Glutamatergic neuron (in vitro differentiated cells): ENCODE measurements at regions not wholly inside any gene's neighbourhood (a gene's known extent, or its start where the extent isn't known, plus 50 kb on each side); places are given as distances from the start of the nearest gene placed in this dataset.
A peak's percentile ranks its signal among the peaks of the same experiment; 100 is the strongest.
"Not testable (repeated sequence)": the region's sequence is repeated elsewhere in the genome, so short reads cannot be mapped to it uniquely, and the experiment has no call there.

ENCODE experiments used
- DNase-seq: peaks from one replicate; pipeline ENCODE4 v3.0.0; 2022
- H3K27ac Mint-ChIP-seq: one replicate; pipeline ENCODE4 v1.8.0; 2020; ENCODE audit warnings: mild to moderate bottlenecking, mixed read lengths, inconsistent platforms; ENCODE audit not compliant: unreplicated experiment
- H3K27me3 Mint-ChIP-seq: one replicate; pipeline ENCODE4 v1.8.0; 2020; ENCODE audit warnings: mild to moderate bottlenecking, moderate library complexity, mixed read lengths, inconsistent platforms; ENCODE audit not compliant: unreplicated experiment
- H3K36me3 Mint-ChIP-seq: one replicate; pipeline ENCODE4 v1.8.0; 2020; ENCODE audit warnings: mild to moderate bottlenecking, mixed read lengths, inconsistent platforms; ENCODE audit not compliant: unreplicated experiment
- H3K4me1 Mint-ChIP-seq: one replicate; pipeline ENCODE4 v1.8.0; 2020; ENCODE audit warnings: mild to moderate bottlenecking, low read depth, mixed read lengths, inconsistent platforms; ENCODE audit not compliant: unreplicated experiment
- H3K4me3 Mint-ChIP-seq: one replicate; pipeline ENCODE4 v1.8.0; 2020; ENCODE audit warnings: mild to moderate bottlenecking, mixed read lengths, inconsistent platforms; ENCODE audit not compliant: unreplicated experiment
- H3K9me3 Mint-ChIP-seq: one replicate; pipeline ENCODE4 v1.8.0; 2020; ENCODE audit warnings: mild to moderate bottlenecking, moderate library complexity, mixed read lengths, inconsistent platforms; ENCODE audit not compliant: unreplicated experiment
- CTCF ChIP-seq: fragments of 200-600 bp; sonication (generic); IDR thresholded peaks from one replicate; pipeline ENCODE4 v1.5.0; 2021; ENCODE audit not compliant: partially characterized antibody, unreplicated experiment

- H3K4me1 Mint-ChIP-seq, result peaks cover 40% of the 10 kb centered on the region
- no peaks in the 10 kb centered on the region for H3K9me3 Mint-ChIP-seq
- peak overlapping the region; percentile 4 for H3K4me3 Mint-ChIP-seq
- no peak for TF ChIP-seq CTCF
- H3K27me3 Mint-ChIP-seq, result no peaks in the 10 kb centered on the region
- peak overlapping the region; percentile 62 for H3K27ac Mint-ChIP-seq
- H3K36me3 Mint-ChIP-seq, result no peaks in the 10 kb centered on the region
- DNase-seq, result peak; percentile 66
Observed at GRCh38 chr2:55804535-55804934, 110.9 kb upstream of the PNPT1 start.

- Mint-ChIP-seq H3K4me1 (peaks cover 37% of the 10 kb centered on the region), H3K27ac (peak overlapping the region; percentile 8), H3K27me3 (no peaks in the 10 kb centered on the region), H3K9me3 (no peaks in the 10 kb centered on the region), H3K4me3 (no peak overlapping the region), H3K36me3 (no peaks in the 10 kb centered on the region)
- no peak for TF ChIP-seq CTCF
- DNase-seq, result no peak
Observed at GRCh38 chr2:55802067-55802466, 108.4 kb upstream of the PNPT1 start.

GRCh38 chr2:55801436-55801835, 107.8 kb upstream of the PNPT1 start:
- DNase-seq, result no peak
- Mint-ChIP-seq H3K27ac (no peak overlapping the region), H3K27me3 (no peaks in the 10 kb centered on the region), H3K4me3 (no peak overlapping the region), H3K4me1 (peaks cover 37% of the 10 kb centered on the region), H3K9me3 (no peaks in the 10 kb centered on the region), H3K36me3 (no peaks in the 10 kb centered on the region)
- no peak for TF ChIP-seq CTCF

- DNase-seq, H3K27ac Mint-ChIP-seq, H3K9me3 Mint-ChIP-seq, H3K27me3 Mint-ChIP-seq, H3K4me3 Mint-ChIP-seq, H3K36me3 Mint-ChIP-seq: not testable (repeated sequence)
- peaks cover 24% of the 10 kb centered on the region for H3K4me1 Mint-ChIP-seq
Observed at GRCh38 chr2:55799624-55800023, 106.0 kb upstream of the PNPT1 start.

- peaks cover 2% of the 10 kb centered on the region for H3K27me3 Mint-ChIP-seq
- no peak overlapping the region for H3K27ac Mint-ChIP-seq
- peaks cover 4% of the 10 kb centered on the region for H3K9me3 Mint-ChIP-seq
- TF ChIP-seq CTCF, result no peak
- peaks cover 7% of the 10 kb centered on the region for H3K36me3 Mint-ChIP-seq
- H3K4me3 Mint-ChIP-seq, result no peak overlapping the region
- H3K4me1 Mint-ChIP-seq, result peaks cover under 1% of the 10 kb centered on the region
- DNase-seq, result no peak
Observed at GRCh38 chr2:55796121-55796520, 102.5 kb upstream of the PNPT1 start.

GRCh38 chr2:55793602-55794001, 100.0 kb upstream of the PNPT1 start:
- H3K27ac Mint-ChIP-seq, H3K27me3 Mint-ChIP-seq, H3K4me3 Mint-ChIP-seq, H3K36me3 Mint-ChIP-seq, DNase-seq, H3K4me1 Mint-ChIP-seq, H3K9me3 Mint-ChIP-seq: not testable (repeated sequence)
